DND-41 (cell line): ENCODE measurements at regions not wholly inside any gene's neighbourhood (a gene's known extent, or its start where the extent isn't known, plus 50 kb on each side); places are given as distances from the start of the nearest gene placed in this dataset.

Experiments
- CTCF ChIP-seq: IDR thresholded peaks from 2 replicates; pipeline ENCODE4 v1.5.1; 2012; ENCODE audit warnings: borderline replicate concordance, low read length, moderate library complexity, mild to moderate bottlenecking; ENCODE audit not compliant: poor library complexity, severe bottlenecking; ENCODE audit errors: extremely low read depth
- EZH2 ChIP-seq: IDR thresholded peaks from 3 replicates; pipeline ENCODE4 v1.6.1; 2012; ENCODE audit warnings: borderline replicate concordance, low read depth, mild to moderate bottlenecking, moderate library complexity, low read length, inconsistent platforms; ENCODE audit not compliant: severe bottlenecking

GRCh38 chr4:81981218-81981617 lies 392.6 kb downstream of the HNRNPD start:
- no peak for TF ChIP-seq CTCF
- TF ChIP-seq EZH2: no peak
